CD4-positive, alpha-beta T cell (primary cell): ENCODE measurements at regions not wholly inside any gene's neighbourhood (a gene's known extent, or its start where the extent isn't known, plus 50 kb on each side); places are given as distances from the start of the nearest gene placed in this dataset.

Experiments
- ATAC-seq: fragments of 200-7000 bp; cut with Tn5 transposase; one replicate; pipeline ENCODE4 v1.10.0; 2022; ENCODE audit warnings: mild to moderate bottlenecking; ENCODE audit not compliant: poor library complexity
- CTCF ChIA-PET: fragments of 350-600 bp; sonication (Branson Sonifier 250); formaldehyde crosslinking; loops from one replicate; lab custom pipeline; 2021; ENCODE audit warnings: antibody characterized with exemption, inconsistent platforms; lab: Charles Lee
- POLR2A ChIA-PET: fragments of 350-600 bp; sonication (Branson Sonifier 250); formaldehyde crosslinking; loops from one replicate; lab custom pipeline; 2021; ENCODE audit warnings: antibody characterized with exemption, inconsistent platforms; lab: Charles Lee
- DNase-seq, 14 experiments: peaks; one replicate each; pipeline ENCODE4 v3.0.0-alpha.2; 2013 to 2020; ENCODE audit warnings: mixed read lengths in 2 of 14
- H3K27ac ChIP-seq, 2 donors: one replicate each; pipeline versions ENCODE4 v1.5.1 to v1.7.0; 2013; ENCODE audit warnings: low read length in 2 of 2, low read depth in 1 of 2, mild to moderate bottlenecking in 1 of 2
- H3K27me3 ChIP-seq, 2 experiments: 1 replicate in 1 of 2; 2 replicates in 1 of 2; pipeline versions ENCODE4 v1.6.1 to v1.7.0; 2013; ENCODE audit warnings: low read length in 2 of 2, control low read depth in 1 of 2, mild to moderate bottlenecking in 1 of 2, moderate library complexity in 1 of 2; ENCODE audit not compliant: insufficient read depth in 2 of 2, control insufficient read depth in 1 of 2
- H3K36me3 ChIP-seq: one replicate; pipeline ENCODE4 v1.6.1; 2013; ENCODE audit warnings: low read length, control low read depth; ENCODE audit not compliant: insufficient read depth
- H3K4me1 ChIP-seq: one replicate; pipeline ENCODE4 v1.6.1; 2013; ENCODE audit warnings: low read length, control low read depth; ENCODE audit not compliant: insufficient read depth
- H3K4me3 ChIP-seq: one replicate; pipeline ENCODE4 v1.5.1; 2013; ENCODE audit warnings: mild to moderate bottlenecking, low read length, moderate library complexity
- H3K9me3 ChIP-seq, 2 experiments: 1 replicate in 1 of 2; 2 replicates in 1 of 2; pipeline versions ENCODE4 v1.6.1 to v1.7.0; 2013; ENCODE audit warnings: low read length in 2 of 2, mild to moderate bottlenecking in 2 of 2, control low read depth in 1 of 2, moderate library complexity in 1 of 2; ENCODE audit not compliant: control insufficient read depth in 1 of 2, insufficient read depth in 1 of 2
- H3K27ac Mint-ChIP-seq: one replicate; pipeline ENCODE4 v1.8.0; 2020; ENCODE audit warnings: mixed read lengths
- H3K27me3 Mint-ChIP-seq: one replicate; pipeline ENCODE4 v1.8.0; 2021; ENCODE audit warnings: mixed read lengths
- H3K36me3 Mint-ChIP-seq: one replicate; pipeline ENCODE4 v1.8.0; 2021; ENCODE audit warnings: low read depth, mixed read lengths
- H3K4me1 Mint-ChIP-seq: one replicate; pipeline ENCODE4 v1.8.0; 2021; ENCODE audit warnings: low read depth, mixed read lengths
- H3K4me3 Mint-ChIP-seq: one replicate; pipeline ENCODE4 v1.8.0; 2020; ENCODE audit warnings: mild to moderate bottlenecking, mixed read lengths
- H3K9me3 Mint-ChIP-seq: one replicate; pipeline ENCODE4 v1.8.0; 2020; ENCODE audit warnings: mixed read lengths
- CTCF ChIP-seq: fragments of 200-600 bp; IDR thresholded peaks from one replicate; pipeline ENCODE4 v1.8.0; 2022; ENCODE audit warnings: antibody characterized with exemption, mild to moderate bottlenecking
- intact Hi-C, 2 experiments: fragments of 100-400 bp; cut with DNase I in 1 of 2; cut with micrococcal nuclease in 1 of 2; formaldehyde crosslinking; loops; one replicate each; pipeline versions ENCODE4 v1.15.1 to v1.9.0; 2023 to 2025; cut with DNase I, micrococcal nuclease

DNA sequence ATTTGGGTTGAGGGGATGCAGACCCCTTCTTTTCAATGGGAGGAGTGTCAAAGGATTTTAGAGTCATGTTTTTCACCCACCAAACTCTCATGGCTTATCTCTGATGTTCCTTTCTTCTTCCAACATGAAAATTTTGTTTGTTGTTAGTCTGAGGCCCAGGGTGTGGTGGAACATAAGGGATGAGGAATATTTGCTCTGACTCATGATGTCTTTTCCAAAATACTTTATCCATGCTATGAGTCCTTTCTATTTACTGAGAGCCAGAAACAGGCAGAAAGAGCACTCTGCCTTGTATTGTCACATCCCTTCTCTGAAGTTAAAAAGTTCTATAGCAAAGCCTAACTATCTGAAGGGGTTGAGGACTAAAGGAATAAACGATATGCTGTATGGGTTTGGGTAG lies 61.6 kb upstream of the GYPA start:
- DNase-seq (no peak), ATAC-seq (no peak)
- Mint-ChIP-seq H3K4me1 (no peaks in the 10 kb centered on the region), H3K9me3 (peaks cover 2% of the 10 kb centered on the region), H3K27me3 (peaks cover 5% of the 10 kb centered on the region), H3K4me3 (no peak overlapping the region), H3K27ac (no peak overlapping the region), H3K36me3 (no peaks in the 10 kb centered on the region)
- Histone ChIP-seq H3K4me1 (no peaks in the 10 kb centered on the region), H3K27ac (no peak overlapping the region), H3K4me3 (no peak overlapping the region), H3K36me3 (no peaks in the 10 kb centered on the region), H3K9me3 (peaks cover under 1 to 2% of the 10 kb centered on the region in 2 experiments), H3K27me3 (no peaks in the 10 kb centered on the region)
- ChIA-PET POLR2A (no interaction called here), CTCF (no interaction called here)
- intact Hi-C loops, result no loop called here
- TF ChIP-seq CTCF, result no peak

DNA sequence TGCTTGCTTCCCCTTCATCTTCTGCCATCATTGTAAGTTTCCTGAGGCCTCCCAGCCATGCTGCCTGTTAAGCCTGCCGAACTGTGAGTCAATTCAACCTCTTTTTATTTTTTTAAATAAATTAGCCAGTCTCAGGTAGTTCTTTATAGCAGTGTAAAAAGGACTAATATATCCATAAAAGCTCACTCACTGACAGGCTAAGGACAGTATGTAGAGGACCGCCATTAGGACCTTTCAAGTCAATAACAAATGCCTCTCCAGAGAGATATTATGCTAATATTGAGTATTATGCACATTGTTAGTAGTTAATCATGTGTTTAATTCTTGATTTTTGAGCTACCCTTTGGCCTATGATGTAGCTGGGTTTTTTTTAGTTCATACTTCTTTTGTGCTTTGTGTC lies 62.6 kb upstream of the GYPA start:
- H3K4me1 ChIP-seq, result no peaks in the 10 kb centered on the region
- no peaks in the 10 kb centered on the region for H3K36me3 Mint-ChIP-seq
- intact Hi-C loops, result no loop called here
- no peaks in the 10 kb centered on the region for H3K9me3 ChIP-seq
- peaks cover under 1% of the 10 kb centered on the region for H3K9me3 Mint-ChIP-seq
- H3K27ac Mint-ChIP-seq, result no peak overlapping the region
- DNase-seq (no peak), ATAC-seq (no peak)
- no peak for TF ChIP-seq CTCF
- H3K27ac ChIP-seq, result no peak overlapping the region
- ChIA-PET POLR2A (no interaction called here), CTCF (no interaction called here)
- H3K4me1 Mint-ChIP-seq, result no peaks in the 10 kb centered on the region
- H3K27me3 ChIP-seq, result no peaks in the 10 kb centered on the region
- no peak overlapping the region for H3K4me3 ChIP-seq
- H3K36me3 ChIP-seq, result no peaks in the 10 kb centered on the region
- H3K4me3 Mint-ChIP-seq, result no peak overlapping the region
- peaks cover 5% of the 10 kb centered on the region for H3K27me3 Mint-ChIP-seq

DNA sequence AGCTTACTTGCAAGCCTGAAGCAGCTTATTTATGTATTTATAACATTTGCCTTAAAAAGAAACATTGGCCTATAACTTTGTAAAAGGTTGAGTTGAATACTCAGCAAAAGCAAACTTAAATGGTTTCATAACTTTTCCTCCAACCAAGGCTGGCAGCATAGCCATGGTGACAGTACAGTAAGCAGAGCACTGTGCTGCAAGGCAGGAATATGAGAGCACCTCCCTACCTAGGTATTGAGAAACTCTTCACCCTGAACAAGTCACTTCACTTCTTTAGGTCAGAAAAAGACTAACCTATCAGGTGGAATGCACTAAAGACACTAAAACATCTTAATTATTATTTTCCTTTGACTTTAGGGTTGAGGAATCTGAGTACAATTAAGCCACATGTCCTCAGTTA lies 63.9 kb upstream of the GYPA start:
- Histone ChIP-seq H3K9me3 (no peaks in the 10 kb centered on the region), H3K4me3 (no peak overlapping the region), H3K36me3 (no peaks in the 10 kb centered on the region), H3K27ac (no peak overlapping the region), H3K27me3 (no peaks in the 10 kb centered on the region), H3K4me1 (no peaks in the 10 kb centered on the region)
- intact Hi-C loops, result no loop called here
- peaks cover 5% of the 10 kb centered on the region for H3K27me3 Mint-ChIP-seq
- ChIA-PET CTCF (no interaction called here), POLR2A (no interaction called here)
- no peak for ATAC-seq
- no peak for DNase-seq
- H3K27ac Mint-ChIP-seq, result no peak overlapping the region
- no peak for TF ChIP-seq CTCF
- H3K9me3 Mint-ChIP-seq, result no peaks in the 10 kb centered on the region
- H3K36me3 Mint-ChIP-seq, result no peaks in the 10 kb centered on the region
- H3K4me3 Mint-ChIP-seq, result no peak overlapping the region
- H3K4me1 Mint-ChIP-seq, result no peaks in the 10 kb centered on the region
